Panc1 (cell line): ENCODE measurements at regions not wholly inside any gene's neighbourhood (a gene's known extent, or its start where the extent isn't known, plus 50 kb on each side); places are given as distances from the start of the nearest gene placed in this dataset.

Experiments
- ATAC-seq: fragments of 200-7000 bp; cut with Tn5 transposase; 2 replicates; pipeline ENCODE4 v1.9.1; 2020; ENCODE audit warnings: mild to moderate bottlenecking, moderate library complexity
- BruUV-seq: library from RNA; stranded (reverse); fragments of 400-500 nt; replicated peaks from 2 replicates; lab custom pipeline; 2021; lab: Mats Ljungman, UMichigan
- CTCF ChIA-PET: fragments of 300-600 bp; sonication (Branson Sonifier 250); formaldehyde crosslinking; loops from one replicate; lab custom pipeline; 2022; ENCODE audit warnings: antibody characterized with exemption; lab: Charles Lee
- POLR2A ChIA-PET: fragments of 300-600 bp; sonication (Branson Sonifier 250); formaldehyde crosslinking; loops from one replicate; lab custom pipeline; 2022; ENCODE audit warnings: antibody characterized with exemption; lab: Charles Lee
- DNase-seq: peaks from one replicate; pipeline ENCODE4 v3.0.0-alpha.2; 2010; ENCODE audit warnings: low read depth, low spot score
- H3K27ac ChIP-seq: 2 replicates; pipeline ENCODE4 v1.5.1; 2011; ENCODE audit warnings: mild to moderate bottlenecking, low read length, inconsistent platforms
- H3K27me3 ChIP-seq: fragments of 200-500 bp; sonication (Bioruptor generic); 2 replicates; pipeline ENCODE4 v1.6.0; 2014; ENCODE audit warnings: low read length, inconsistent platforms; ENCODE audit not compliant: control insufficient read depth, insufficient read depth
- H3K36me3 ChIP-seq: fragments of 200-500 bp; sonication (Bioruptor generic); 2 replicates; pipeline ENCODE4 v1.5.1; 2014; ENCODE audit warnings: inconsistent platforms, mild to moderate bottlenecking, low read length, moderate library complexity; ENCODE audit not compliant: control insufficient read depth, insufficient read depth
- H3K4me1 ChIP-seq: 2 replicates; pipeline ENCODE4 v1.5.1; 2011; ENCODE audit warnings: inconsistent platforms, mild to moderate bottlenecking, low read length, moderate library complexity; ENCODE audit not compliant: control insufficient read depth, insufficient read depth
- H3K4me3 ChIP-seq, 2 experiments: 2 replicates each; pipeline ENCODE4 v1.5.1; 2011 to 2012; ENCODE audit warnings: low read depth in 2 of 2, low read length in 2 of 2, mild to moderate bottlenecking in 2 of 2, inconsistent platforms in 1 of 2, moderate library complexity in 1 of 2
- H3K9me3 ChIP-seq: fragments of 200-500 bp; sonication (Bioruptor generic); 2 replicates; pipeline ENCODE4 v1.5.1; 2014; ENCODE audit warnings: low read depth, mild to moderate bottlenecking, inconsistent platforms, low read length, moderate library complexity; ENCODE audit not compliant: control insufficient read depth, insufficient read depth
- CTCF ChIP-seq: fragments of 450-650 bp; IDR thresholded peaks from 2 replicates; pipeline ENCODE4 v1.5.1; 2017; ENCODE audit warnings: mild to moderate bottlenecking
- POLR2AphosphoS5 ChIP-seq: IDR thresholded peaks from 2 replicates; pipeline ENCODE4 v1.6.1; 2012; ENCODE audit warnings: mild to moderate bottlenecking, low read depth, low read length, moderate library complexity
- SIN3A ChIP-seq: IDR thresholded peaks from 2 replicates; pipeline ENCODE4 v1.6.1; 2012; ENCODE audit warnings: low read depth, mild to moderate bottlenecking, low read length, moderate library complexity, borderline replicate concordance; ENCODE audit not compliant: insufficient read depth
- TCF7L2 ChIP-seq: IDR thresholded peaks from 2 replicates; pipeline ENCODE4 v1.6.1; 2011; ENCODE audit warnings: mild to moderate bottlenecking, low read depth, low read length, inconsistent platforms
- in situ Hi-C: cut with HindIII; loops from 2 replicates; pipeline ENCODE4 v1.10.0; 2016; ENCODE audit warnings: low sequenced_read_pairs, low pct_unique_long_range_greater_than_20kb
- intact Hi-C: fragments of 100-400 bp; cut with micrococcal nuclease; formaldehyde crosslinking; loops from one replicate; pipeline ENCODE4 v1.10.0; 2022; ENCODE audit not compliant: unreplicated experiment
- TF ChIP-seq, protein P1 (sequence below), 2 experiments: IDR thresholded peaks; 2 replicates each; pipeline ENCODE4 v1.6.1; 2011 to 2012; ENCODE audit warnings: low read depth in 2 of 2, control low read depth in 1 of 2, low read length in 1 of 2, mild to moderate bottlenecking in 1 of 2, moderate library complexity in 1 of 2; ENCODE audit not compliant: insufficient read depth in 1 of 2

DNA sequence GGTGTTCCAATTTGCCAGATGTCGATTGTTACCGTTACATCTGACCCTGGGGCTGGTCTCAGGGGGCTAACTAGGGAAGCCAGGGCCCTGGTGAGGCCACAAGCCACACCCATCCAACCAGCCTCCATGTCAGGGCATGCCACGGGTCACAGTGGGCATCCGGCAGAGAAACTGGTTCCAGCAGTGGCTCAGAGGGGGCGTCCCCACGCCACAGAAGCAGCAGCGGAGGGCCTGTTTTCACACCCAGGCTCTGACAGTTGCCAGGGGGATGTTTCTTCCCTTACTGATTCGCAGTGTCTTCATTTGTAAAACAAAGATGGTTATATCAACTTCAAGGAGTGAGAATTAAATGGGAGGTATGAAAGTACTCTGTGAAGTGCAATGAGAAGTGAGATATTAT, 75.0 kb upstream of the COX20 start:
- Histone ChIP-seq H3K27me3 (no peaks in the 10 kb centered on the region), H3K4me3 (no peak overlapping the region), H3K27ac (no peak overlapping the region), H3K4me1 (no peaks in the 10 kb centered on the region), H3K36me3 (no peaks in the 10 kb centered on the region), H3K9me3 (no peaks in the 10 kb centered on the region)
- no TSS peak for BruUV-seq
- DNase-seq (no peak), ATAC-seq (no peak)
- ChIA-PET CTCF (no interaction called here), POLR2A (no interaction called here)
- intact Hi-C loops, result no loop called here
- in situ Hi-C loops, result no loop called here
- TF ChIP-seq POLR2AphosphoS5 (no peak), CTCF (no peak), SIN3A (no peak), TCF7L2 (no peak)
- TF ChIP-seq, protein P1, sequence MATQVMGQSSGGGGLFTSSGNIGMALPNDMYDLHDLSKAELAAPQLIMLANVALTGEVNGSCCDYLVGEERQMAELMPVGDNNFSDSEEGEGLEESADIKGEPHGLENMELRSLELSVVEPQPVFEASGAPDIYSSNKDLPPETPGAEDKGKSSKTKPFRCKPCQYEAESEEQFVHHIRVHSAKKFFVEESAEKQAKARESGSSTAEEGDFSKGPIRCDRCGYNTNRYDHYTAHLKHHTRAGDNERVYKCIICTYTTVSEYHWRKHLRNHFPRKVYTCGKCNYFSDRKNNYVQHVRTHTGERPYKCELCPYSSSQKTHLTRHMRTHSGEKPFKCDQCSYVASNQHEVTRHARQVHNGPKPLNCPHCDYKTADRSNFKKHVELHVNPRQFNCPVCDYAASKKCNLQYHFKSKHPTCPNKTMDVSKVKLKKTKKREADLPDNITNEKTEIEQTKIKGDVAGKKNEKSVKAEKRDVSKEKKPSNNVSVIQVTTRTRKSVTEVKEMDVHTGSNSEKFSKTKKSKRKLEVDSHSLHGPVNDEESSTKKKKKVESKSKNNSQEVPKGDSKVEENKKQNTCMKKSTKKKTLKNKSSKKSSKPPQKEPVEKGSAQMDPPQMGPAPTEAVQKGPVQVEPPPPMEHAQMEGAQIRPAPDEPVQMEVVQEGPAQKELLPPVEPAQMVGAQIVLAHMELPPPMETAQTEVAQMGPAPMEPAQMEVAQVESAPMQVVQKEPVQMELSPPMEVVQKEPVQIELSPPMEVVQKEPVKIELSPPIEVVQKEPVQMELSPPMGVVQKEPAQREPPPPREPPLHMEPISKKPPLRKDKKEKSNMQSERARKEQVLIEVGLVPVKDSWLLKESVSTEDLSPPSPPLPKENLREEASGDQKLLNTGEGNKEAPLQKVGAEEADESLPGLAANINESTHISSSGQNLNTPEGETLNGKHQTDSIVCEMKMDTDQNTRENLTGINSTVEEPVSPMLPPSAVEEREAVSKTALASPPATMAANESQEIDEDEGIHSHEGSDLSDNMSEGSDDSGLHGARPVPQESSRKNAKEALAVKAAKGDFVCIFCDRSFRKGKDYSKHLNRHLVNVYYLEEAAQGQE (IDR thresholded peaks at IDR 0.05; ENCODE audit: insufficient read depth in 1 of 2, low read depth in 2 of 2, low read length in 1 of 2), result no peak

- CTCF ChIA-PET, result no interaction called here
- in situ Hi-C loops, result no loop called here
- Histone ChIP-seq H3K9me3 (no peaks in the 10 kb centered on the region), H3K27ac (no peak overlapping the region), H3K4me3 (no peak overlapping the region), H3K36me3 (no peaks in the 10 kb centered on the region), H3K27me3 (no peaks in the 10 kb centered on the region), H3K4me1 (no peaks in the 10 kb centered on the region)
- peak; percentile 72; the same call in 1 of the 2 replicates for ATAC-seq
- BruUV-seq, result no TSS peak
- TF ChIP-seq SIN3A, result no peak
- no peak for DNase-seq
- POLR2A ChIA-PET, result interaction anchor here (0.7 kb wide), 1 partner anchor 29 kb away, joined by 7 read pairs; no protein-coding TSS in a partner anchor
- intact Hi-C loops, result no loop called here
These were observed 74.2 kb upstream of the COX20 start for GRCh38 chr1:244761279-244761678.

DNA sequence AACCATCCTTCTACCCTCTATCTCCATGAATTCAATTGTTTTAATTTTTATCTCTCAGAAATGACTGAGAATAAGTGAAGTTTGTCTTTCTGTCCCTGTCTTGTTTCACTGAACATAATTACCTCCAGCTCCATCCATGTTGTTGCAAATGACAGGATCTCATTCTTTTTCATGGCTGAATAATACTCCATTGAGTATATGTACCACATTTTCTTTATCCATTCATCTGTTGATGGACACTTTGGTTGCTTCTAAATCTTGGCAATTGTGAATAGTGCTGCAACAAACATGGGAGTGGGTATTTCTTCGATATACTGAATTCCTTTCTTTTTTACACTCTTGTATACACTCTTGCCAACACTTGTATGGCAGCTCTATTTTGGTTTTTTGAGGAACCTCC, 72.8 kb upstream of the COX20 start:
- H3K4me1 ChIP-seq, result no peaks in the 10 kb centered on the region
- no peak for DNase-seq
- TF ChIP-seq TCF7L2, result no peak
- no peak for TF ChIP-seq POLR2AphosphoS5
- no peak for TF ChIP-seq SIN3A
- TF ChIP-seq, protein P1 (IDR thresholded peaks at IDR 0.05; ENCODE audit: insufficient read depth in 1 of 2, low read depth in 2 of 2, low read length in 1 of 2), result no peak
- TF ChIP-seq CTCF, result no peak
- ChIA-PET CTCF (no interaction called here), POLR2A (no interaction called here)
- in situ Hi-C loops (no loop called here), intact Hi-C loops (no loop called here)
- no peak for ATAC-seq
- H3K27ac ChIP-seq, result no peak overlapping the region
- H3K36me3 ChIP-seq, result no peaks in the 10 kb centered on the region
- no peaks in the 10 kb centered on the region for H3K9me3 ChIP-seq
- BruUV-seq, result no TSS peak
- no peaks in the 10 kb centered on the region for H3K27me3 ChIP-seq
- H3K4me3 ChIP-seq, result no peak overlapping the region
